ENCODE measurements at regions not wholly inside any gene's neighbourhood (a gene's known extent, or its start where the extent isn't known, plus 50 kb on each side); places are given as distances from the start of the nearest gene placed in this dataset.

- TF ChIP-seq CTCF (IDR thresholded peaks at IDR 0.05): no peak
Observed at GRCh38 chr12:30537228-30537627, 158.4 kb downstream of the IPO8 start.

GRCh38 chr12:30533558-30534265 lies 162.0 kb downstream of the IPO8 start:
- H2AFZ ChIP-seq (ENCODE audit: insufficient read depth, low read depth, low read length, poor library complexity, severe bottlenecking): no peak overlapping the region
- no peak overlapping the region for H3K27ac Mint-ChIP-seq
- H3K27me3 Mint-ChIP-seq (ENCODE audit: low read depth in 3 of 3): peaks cover 0 to 1% (median 0%) of the 10 kb centered on the region in 3 donors

More at GRCh38 chr12:30537228-30537627, 158.4 kb downstream of the IPO8 start:
- intact Hi-C loops (cut with micrococcal nuclease): no loop called here
- no peak overlapping the region for H2AFZ ChIP-seq (ENCODE audit: insufficient read depth, low read depth, low read length, poor library complexity, severe bottlenecking)
- H3K9ac ChIP-seq (ENCODE audit: insufficient read depth, low read length, poor library complexity, severe bottlenecking): no peak overlapping the region
- H3K4me3 ChIP-seq (replicated peaks in 1 of 3; ENCODE audit: low read depth in 2 of 3, low read length in 3 of 3): no peak overlapping the region
- no peaks in the 10 kb centered on the region for H3K4me1 Mint-ChIP-seq
- H3K36me3 ChIP-seq (replicated peaks in 1 of 2; ENCODE audit: control insufficient read depth in 1 of 2, insufficient read depth in 2 of 2, low read length in 2 of 2): no peaks in the 10 kb centered on the region
- no peaks in the 10 kb centered on the region for H3K36me3 Mint-ChIP-seq
- no peak overlapping the region for H3K4me3 Mint-ChIP-seq
- peaks cover 0 to 1% (median 0%) of the 10 kb centered on the region in 3 donors for H3K27me3 Mint-ChIP-seq (ENCODE audit: low read depth in 3 of 3)
- H3K27ac ChIP-seq (ENCODE audit: low read depth in 1 of 2, low read length in 2 of 2): no peak overlapping the region
- no peak overlapping the region for H3K27ac Mint-ChIP-seq
- H3K4me1 ChIP-seq (ENCODE audit: control insufficient read depth in 1 of 2, insufficient read depth in 2 of 2, low read length in 2 of 2): no peaks in the 10 kb centered on the region
- peaks cover 0 to 4% (median 3%) of the 10 kb centered on the region in 7 donors for H3K9me3 Mint-ChIP-seq
- H3K27me3 ChIP-seq (ENCODE audit: control insufficient read depth in 2 of 2, insufficient read depth in 2 of 2, low read length in 2 of 2): no peaks in the 10 kb centered on the region
- WGBS (ENCODE audit: insufficient coverage): no CpG with 5 or more reads among the region's 2 CpGs
- H3K79me2 ChIP-seq (ENCODE audit: insufficient read depth, low read length): no peaks in the 10 kb centered on the region
- no peaks in the 10 kb centered on the region for H3K9me3 ChIP-seq (replicated peaks in 1 of 2; ENCODE audit: control insufficient read depth in 1 of 2, insufficient read depth in 1 of 2, low read length in 2 of 2)
- no peak for DNase-seq
- no peak overlapping the region for H3K4me2 ChIP-seq (replicated peaks; ENCODE audit: extremely low read depth, low read length, poor library complexity, severe bottlenecking)
- no peaks in the 10 kb centered on the region for H4K20me1 ChIP-seq (ENCODE audit: insufficient read depth, low read length)

More at GRCh38 chr12:30533558-30534265, 162.0 kb downstream of the IPO8 start:
- no peaks in the 10 kb centered on the region for H3K9me3 ChIP-seq (replicated peaks in 1 of 2; ENCODE audit: control insufficient read depth in 1 of 2, insufficient read depth in 1 of 2, low read length in 2 of 2)
- Mint-ChIP-seq H3K4me3 (no peak overlapping the region), H3K4me1 (no peaks in the 10 kb centered on the region), H3K9me3 (peaks cover 0 to 3% (median 2%) of the 10 kb centered on the region in 7 donors), H3K36me3 (no peaks in the 10 kb centered on the region)
- H3K4me2 ChIP-seq (replicated peaks; ENCODE audit: extremely low read depth, low read length, poor library complexity, severe bottlenecking): no peak overlapping the region
- H3K4me1 ChIP-seq (ENCODE audit: control insufficient read depth in 1 of 2, insufficient read depth in 2 of 2, low read length in 2 of 2): no peaks in the 10 kb centered on the region
- H3K79me2 ChIP-seq (ENCODE audit: insufficient read depth, low read length): no peaks in the 10 kb centered on the region
- H3K36me3 ChIP-seq (replicated peaks in 1 of 2; ENCODE audit: control insufficient read depth in 1 of 2, insufficient read depth in 2 of 2, low read length in 2 of 2): no peaks in the 10 kb centered on the region
- H3K27ac ChIP-seq (ENCODE audit: low read depth in 1 of 2, low read length in 2 of 2): no peak overlapping the region
- no peaks in the 10 kb centered on the region for H3K27me3 ChIP-seq (ENCODE audit: control insufficient read depth in 2 of 2, insufficient read depth in 2 of 2, low read length in 2 of 2)
- intact Hi-C loops (cut with micrococcal nuclease): no loop called here
- H3K4me3 ChIP-seq (replicated peaks in 1 of 3; ENCODE audit: low read depth in 2 of 3, low read length in 3 of 3): no peak overlapping the region
- no peak overlapping the region for H3K9ac ChIP-seq (ENCODE audit: insufficient read depth, low read length, poor library complexity, severe bottlenecking)
- 96% methylated on average over 2 of the region's 5 CpGs for WGBS (ENCODE audit: insufficient coverage)
- H4K20me1 ChIP-seq (ENCODE audit: insufficient read depth, low read length): no peaks in the 10 kb centered on the region
- no peak for TF ChIP-seq CTCF (IDR thresholded peaks at IDR 0.05)
- no peak for DNase-seq
